LNCAP (cell line): ENCODE measurements at regions not wholly inside any gene's neighbourhood (a gene's known extent, or its start where the extent isn't known, plus 50 kb on each side); places are given as distances from the start of the nearest gene placed in this dataset.

Experiments used
- CTCF ChIP-seq: fragments of 450-650 bp; IDR thresholded peaks from 2 replicates; pipeline ENCODE4 v1.5.1; 2017; ENCODE audit warnings: mild to moderate bottlenecking

DNA sequence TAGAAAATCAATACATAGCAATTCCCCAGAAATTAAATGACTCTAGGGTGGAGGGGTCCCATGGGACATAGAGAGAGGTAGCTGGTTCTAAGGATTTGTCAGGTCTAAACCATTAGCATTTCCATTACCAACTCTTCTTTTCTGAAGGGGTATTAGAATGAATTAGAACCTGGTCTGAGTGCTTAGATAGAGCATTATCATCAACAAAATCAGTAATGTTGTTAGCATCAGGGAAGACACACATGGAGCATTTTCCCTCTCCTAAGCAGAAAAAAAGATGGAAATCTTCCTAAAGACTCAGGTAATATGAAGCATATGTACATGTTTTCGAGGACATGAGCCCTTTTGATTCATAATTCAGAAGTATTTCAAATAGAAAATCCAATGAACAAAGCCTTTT is 984.4 kb upstream of the NCAM2 start:
- no peak for TF ChIP-seq CTCF

GRCh38 chr21:20016435-20017005 is 981.7 kb upstream of the NCAM2 start:
- TF ChIP-seq CTCF, result no peak

DNA sequence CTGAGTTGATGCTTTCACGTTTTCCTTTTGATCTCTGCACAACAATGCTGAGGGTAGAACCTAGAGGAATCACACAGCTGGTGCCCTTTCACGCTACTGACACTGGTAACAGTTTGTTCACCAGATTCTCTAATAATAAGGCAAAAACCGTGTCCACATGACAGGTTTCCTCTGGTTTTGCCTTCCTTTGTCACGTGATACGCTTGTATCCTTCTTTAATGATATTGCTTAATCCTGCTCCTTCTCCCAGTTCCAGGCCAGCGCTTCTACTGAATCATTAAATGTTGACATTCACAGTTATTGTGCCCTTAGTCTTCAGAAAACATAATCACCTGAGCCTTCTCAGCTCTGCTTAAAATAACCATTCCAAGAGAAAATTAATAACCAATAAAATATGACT is 978.2 kb upstream of the NCAM2 start:
- TF ChIP-seq CTCF, result no peak

GRCh38 chr21:20023193-20023592 is 975.0 kb upstream of the NCAM2 start:
- TF ChIP-seq CTCF, result no peak

DNA sequence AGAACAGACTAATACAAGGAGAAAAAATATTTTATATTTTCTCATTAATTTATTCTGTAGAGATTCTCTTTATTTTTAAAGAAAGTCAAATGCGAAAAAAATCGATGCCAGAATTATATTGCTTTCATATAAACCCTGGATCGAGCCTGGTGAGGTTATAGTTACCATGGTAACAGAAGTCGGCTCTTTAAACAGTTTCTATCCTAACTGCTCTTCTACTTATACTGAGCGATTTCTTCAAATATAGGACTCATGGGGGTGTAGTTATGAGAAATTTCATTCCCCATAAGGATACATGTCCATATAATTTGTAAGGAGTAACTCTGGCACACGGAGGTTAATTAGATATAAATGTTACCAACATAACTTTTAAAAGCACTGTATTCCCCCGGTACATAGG is 973.5 kb upstream of the NCAM2 start:
- no peak for TF ChIP-seq CTCF

- no peak for TF ChIP-seq CTCF
Measured at GRCh38 chr21:20026543-20026942, 971.7 kb upstream of the NCAM2 start.

DNA sequence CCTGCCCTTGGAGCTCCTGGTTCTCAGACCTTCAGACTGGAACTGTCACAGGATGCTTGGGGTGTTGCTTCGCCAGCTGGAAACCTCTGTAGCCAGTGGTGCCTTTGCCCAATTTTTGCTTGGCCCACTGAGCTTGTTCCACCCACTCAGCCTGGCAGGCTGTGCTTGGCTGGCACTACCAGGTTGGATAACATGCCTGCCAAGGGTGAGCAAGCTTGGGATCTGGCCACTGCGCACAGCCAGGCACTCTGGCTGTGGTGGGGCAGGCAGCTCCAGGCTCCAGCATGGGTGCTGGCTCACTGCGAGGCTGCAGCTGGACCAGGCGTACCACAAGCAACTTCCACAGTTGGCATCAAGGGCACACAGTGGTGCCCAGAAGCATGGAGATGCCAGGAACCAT is 967.8 kb upstream of the NCAM2 start:
- TF ChIP-seq CTCF, result no peak

GRCh38 chr21:20031807-20032206 is 966.4 kb upstream of the NCAM2 start:
- no peak for TF ChIP-seq CTCF
